Stimulated activated memory B cell treated with anti-CD40 and anti-IgM and Interleukin-4, amounts not matched to agents 10 μg/mL and 1 μg/mL and 100 μg/mL, for 72 hours (primary cell): ENCODE measurements at regions not wholly inside any gene's neighbourhood (a gene's known extent, or its start where the extent isn't known, plus 50 kb on each side); places are given as distances from the start of the nearest gene placed in this dataset.
A peak's percentile ranks its signal among the peaks of the same experiment; 100 is the strongest.
"Not testable (repeated sequence)": the region's sequence is repeated elsewhere in the genome, so short reads cannot be mapped to it uniquely, and the experiment has no call there.

Source experiments
- ATAC-seq: fragments of 150-1000 bp; cut with Tn5 transposase; 2 replicates; pipeline ENCODE4 v1.10.0; 2021
- H3K27ac Mint-ChIP-seq: one replicate; pipeline ENCODE4 v1.8.0; 2022; ENCODE audit warnings: mild to moderate bottlenecking, mixed read lengths
- H3K27me3 Mint-ChIP-seq: one replicate; pipeline ENCODE4 v1.8.0; 2022; ENCODE audit warnings: mixed read lengths
- H3K36me3 Mint-ChIP-seq: one replicate; pipeline ENCODE4 v1.8.0; 2022; ENCODE audit warnings: mixed read lengths
- H3K4me1 Mint-ChIP-seq: one replicate; pipeline ENCODE4 v1.8.0; 2022; ENCODE audit warnings: mixed read lengths
- H3K4me3 Mint-ChIP-seq: one replicate; pipeline ENCODE4 v1.8.0; 2022; ENCODE audit warnings: mild to moderate bottlenecking, moderate library complexity, mixed read lengths
- H3K9me3 Mint-ChIP-seq: one replicate; pipeline ENCODE4 v1.8.0; 2022; ENCODE audit warnings: mixed read lengths

- not testable (repeated sequence) for ATAC-seq, H3K9me3 Mint-ChIP-seq, H3K27ac Mint-ChIP-seq, H3K36me3 Mint-ChIP-seq, H3K27me3 Mint-ChIP-seq, H3K4me1 Mint-ChIP-seq, H3K4me3 Mint-ChIP-seq
These were observed 104.3 kb downstream of the MTPN start for GRCh38 chr7:135872861-135873260.

- Mint-ChIP-seq H3K27me3 (no peaks in the 10 kb centered on the region), H3K9me3 (peaks cover 3% of the 10 kb centered on the region), H3K4me3 (no peak overlapping the region), H3K36me3 (peaks cover 5% of the 10 kb centered on the region), H3K4me1 (peaks cover 5% of the 10 kb centered on the region), H3K27ac (no peak overlapping the region)
- no peak for ATAC-seq
These were observed 114.2 kb upstream of the FAM180A start for GRCh38 chr7:135862586-135863340.

GRCh38 chr7:135859538-135859937, 110.9 kb upstream of the FAM180A start:
- Mint-ChIP-seq H3K4me3 (no peak overlapping the region), H3K27me3 (no peaks in the 10 kb centered on the region), H3K36me3 (peaks cover 5% of the 10 kb centered on the region), H3K27ac (no peak overlapping the region), H3K4me1 (peaks cover 7% of the 10 kb centered on the region), H3K9me3 (peaks cover 5% of the 10 kb centered on the region)
- ATAC-seq, result no peak

- H3K4me1 Mint-ChIP-seq, result peaks cover 7% of the 10 kb centered on the region
- H3K4me3 Mint-ChIP-seq, result no peak overlapping the region
- H3K36me3 Mint-ChIP-seq, result peaks cover 5% of the 10 kb centered on the region
- H3K9me3 Mint-ChIP-seq, result peaks cover 5% of the 10 kb centered on the region
- ATAC-seq, result no peak
- no peak overlapping the region for H3K27ac Mint-ChIP-seq
- no peaks in the 10 kb centered on the region for H3K27me3 Mint-ChIP-seq
These were observed 110.2 kb upstream of the FAM180A start for GRCh38 chr7:135858851-135859250.

GRCh38 chr7:135858379-135858778, 109.8 kb upstream of the FAM180A start:
- Mint-ChIP-seq H3K27ac (no peak overlapping the region), H3K36me3 (peaks cover 5% of the 10 kb centered on the region), H3K4me1 (peaks cover 7% of the 10 kb centered on the region), H3K27me3 (no peaks in the 10 kb centered on the region), H3K4me3 (no peak overlapping the region), H3K9me3 (peaks cover 5% of the 10 kb centered on the region)
- no peak for ATAC-seq

- peaks cover 7% of the 10 kb centered on the region for H3K4me1 Mint-ChIP-seq
- no peaks in the 10 kb centered on the region for H3K27me3 Mint-ChIP-seq
- ATAC-seq, result no peak
- H3K27ac Mint-ChIP-seq, result no peak overlapping the region
- no peak overlapping the region for H3K4me3 Mint-ChIP-seq
- H3K36me3 Mint-ChIP-seq, result peaks cover 5% of the 10 kb centered on the region
- H3K9me3 Mint-ChIP-seq, result peaks cover 5% of the 10 kb centered on the region
These were observed 109.1 kb upstream of the FAM180A start for GRCh38 chr7:135857519-135858274.

- ATAC-seq, result no peak
- peaks cover 5% of the 10 kb centered on the region for H3K36me3 Mint-ChIP-seq
- H3K4me1 Mint-ChIP-seq, result peaks cover 7% of the 10 kb centered on the region
- H3K4me3 Mint-ChIP-seq, result no peak overlapping the region
- no peak overlapping the region for H3K27ac Mint-ChIP-seq
- no peaks in the 10 kb centered on the region for H3K27me3 Mint-ChIP-seq
- H3K9me3 Mint-ChIP-seq, result peaks cover 8% of the 10 kb centered on the region
These were observed 107.9 kb upstream of the FAM180A start for GRCh38 chr7:135856356-135857144.

- ATAC-seq, result no peak
- no peaks in the 10 kb centered on the region for H3K27me3 Mint-ChIP-seq
- peaks cover 4% of the 10 kb centered on the region for H3K36me3 Mint-ChIP-seq
- H3K27ac Mint-ChIP-seq, result no peak overlapping the region
- H3K4me1 Mint-ChIP-seq, result peaks cover 7% of the 10 kb centered on the region
- no peak overlapping the region for H3K4me3 Mint-ChIP-seq
- H3K9me3 Mint-ChIP-seq, result peaks cover 6% of the 10 kb centered on the region
These were observed 107.2 kb upstream of the FAM180A start for GRCh38 chr7:135855846-135856245.

GRCh38 chr7:135853499-135853898, 104.9 kb upstream of the FAM180A start:
- no peak for ATAC-seq
- H3K27ac Mint-ChIP-seq, result no peak overlapping the region
- no peaks in the 10 kb centered on the region for H3K27me3 Mint-ChIP-seq
- H3K4me3 Mint-ChIP-seq, result no peak overlapping the region
- H3K4me1 Mint-ChIP-seq, result peaks cover 7% of the 10 kb centered on the region
- no peaks in the 10 kb centered on the region for H3K36me3 Mint-ChIP-seq
- H3K9me3 Mint-ChIP-seq, result peaks cover 4% of the 10 kb centered on the region

- Mint-ChIP-seq H3K4me1 (peaks cover 7% of the 10 kb centered on the region), H3K9me3 (peaks cover 4% of the 10 kb centered on the region)
- no peak for ATAC-seq
These were observed 104.4 kb upstream of the FAM180A start for GRCh38 chr7:135853008-135853407.

GRCh38 chr7:135847242-135847641, 98.6 kb upstream of the FAM180A start:
- Mint-ChIP-seq H3K36me3 (no peaks in the 10 kb centered on the region), H3K27ac (no peak overlapping the region), H3K4me3 (no peak overlapping the region), H3K4me1 (peaks cover 17% of the 10 kb centered on the region), H3K9me3 (peaks cover 1% of the 10 kb centered on the region), H3K27me3 (no peaks in the 10 kb centered on the region)
- no peak for ATAC-seq

More at GRCh38 chr7:135853008-135853407, 104.4 kb upstream of the FAM180A start:
- H3K36me3 Mint-ChIP-seq, result no peaks in the 10 kb centered on the region
- H3K27ac Mint-ChIP-seq, result no peak overlapping the region
- H3K4me3 Mint-ChIP-seq, result no peak overlapping the region
- H3K27me3 Mint-ChIP-seq, result no peaks in the 10 kb centered on the region

- Mint-ChIP-seq H3K27ac (no peak overlapping the region), H3K4me1 (peaks cover 18% of the 10 kb centered on the region)
- no peak for ATAC-seq
These were observed 97.7 kb upstream of the FAM180A start for GRCh38 chr7:135846339-135846738.

GRCh38 chr7:135845415-135846075, 96.9 kb upstream of the FAM180A start:
- Mint-ChIP-seq H3K36me3 (no peaks in the 10 kb centered on the region), H3K27ac (no peak overlapping the region), H3K9me3 (no peaks in the 10 kb centered on the region), H3K27me3 (no peaks in the 10 kb centered on the region), H3K4me3 (no peak overlapping the region), H3K4me1 (peaks cover 18% of the 10 kb centered on the region)
- ATAC-seq, result no peak

More at GRCh38 chr7:135846339-135846738, 97.7 kb upstream of the FAM180A start:
- no peaks in the 10 kb centered on the region for H3K27me3 Mint-ChIP-seq
- H3K9me3 Mint-ChIP-seq, result no peaks in the 10 kb centered on the region
- H3K4me3 Mint-ChIP-seq, result no peak overlapping the region
- H3K36me3 Mint-ChIP-seq, result no peaks in the 10 kb centered on the region

GRCh38 chr7:135844903-135845302, 96.3 kb upstream of the FAM180A start:
- Mint-ChIP-seq H3K4me1 (peaks cover 18% of the 10 kb centered on the region), H3K4me3 (no peak overlapping the region), H3K9me3 (no peaks in the 10 kb centered on the region), H3K27ac (no peak overlapping the region), H3K36me3 (no peaks in the 10 kb centered on the region), H3K27me3 (no peaks in the 10 kb centered on the region)
- no peak for ATAC-seq

GRCh38 chr7:135843214-135843613, 94.6 kb upstream of the FAM180A start:
- Mint-ChIP-seq H3K9me3 (no peaks in the 10 kb centered on the region), H3K4me1 (peaks cover 18% of the 10 kb centered on the region), H3K27ac (no peak overlapping the region), H3K27me3 (no peaks in the 10 kb centered on the region), H3K4me3 (no peak overlapping the region), H3K36me3 (no peaks in the 10 kb centered on the region)
- ATAC-seq, result peak; percentile 96
